ENCODE measurements at regions not wholly inside any gene's neighbourhood (a gene's known extent, or its start where the extent isn't known, plus 50 kb on each side); places are given as distances from the start of the nearest gene placed in this dataset.

GRCh38 chr5:143474616-143475015 lies 71.1 kb upstream of the NR3C1 start:
- H3K9me3 Mint-ChIP-seq, result peaks cover 0 to 4% (median 3%) of the 10 kb centered on the region in 7 donors
- DNase-seq, result no peak
- TF ChIP-seq, protein P1, sequence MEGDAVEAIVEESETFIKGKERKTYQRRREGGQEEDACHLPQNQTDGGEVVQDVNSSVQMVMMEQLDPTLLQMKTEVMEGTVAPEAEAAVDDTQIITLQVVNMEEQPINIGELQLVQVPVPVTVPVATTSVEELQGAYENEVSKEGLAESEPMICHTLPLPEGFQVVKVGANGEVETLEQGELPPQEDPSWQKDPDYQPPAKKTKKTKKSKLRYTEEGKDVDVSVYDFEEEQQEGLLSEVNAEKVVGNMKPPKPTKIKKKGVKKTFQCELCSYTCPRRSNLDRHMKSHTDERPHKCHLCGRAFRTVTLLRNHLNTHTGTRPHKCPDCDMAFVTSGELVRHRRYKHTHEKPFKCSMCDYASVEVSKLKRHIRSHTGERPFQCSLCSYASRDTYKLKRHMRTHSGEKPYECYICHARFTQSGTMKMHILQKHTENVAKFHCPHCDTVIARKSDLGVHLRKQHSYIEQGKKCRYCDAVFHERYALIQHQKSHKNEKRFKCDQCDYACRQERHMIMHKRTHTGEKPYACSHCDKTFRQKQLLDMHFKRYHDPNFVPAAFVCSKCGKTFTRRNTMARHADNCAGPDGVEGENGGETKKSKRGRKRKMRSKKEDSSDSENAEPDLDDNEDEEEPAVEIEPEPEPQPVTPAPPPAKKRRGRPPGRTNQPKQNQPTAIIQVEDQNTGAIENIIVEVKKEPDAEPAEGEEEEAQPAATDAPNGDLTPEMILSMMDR (IDR thresholded peaks at IDR 0.05), result no peak
- H3K4me3 Mint-ChIP-seq, result no peak overlapping the region
- no peak overlapping the region for H3K4me3 ChIP-seq (replicated peaks in 1 of 3; ENCODE audit: low read depth in 2 of 3, low read length in 3 of 3)
- no peaks in the 10 kb centered on the region for H3K36me3 ChIP-seq (replicated peaks in 1 of 2; ENCODE audit: control insufficient read depth in 1 of 2, insufficient read depth in 2 of 2, low read length in 2 of 2)
- no peak overlapping the region for H3K4me2 ChIP-seq (replicated peaks; ENCODE audit: extremely low read depth, low read length, poor library complexity, severe bottlenecking)
- no CpG with 5 or more reads among the region's 3 CpGs for WGBS (ENCODE audit: insufficient coverage)
- no peaks in the 10 kb centered on the region for H3K36me3 Mint-ChIP-seq
- H4K20me1 ChIP-seq (ENCODE audit: insufficient read depth, low read length), result no peaks in the 10 kb centered on the region
- intact Hi-C loops (cut with micrococcal nuclease), result no loop called here
- H3K27ac ChIP-seq (ENCODE audit: low read depth in 1 of 2, low read length in 2 of 2), result no peak overlapping the region
- no peaks in the 10 kb centered on the region for H3K9me3 ChIP-seq (replicated peaks in 1 of 2; ENCODE audit: control insufficient read depth in 1 of 2, insufficient read depth in 1 of 2, low read length in 2 of 2)
- peaks cover 0 to 2% (median 0%) of the 10 kb centered on the region in 3 donors for H3K27me3 Mint-ChIP-seq (ENCODE audit: low read depth in 3 of 3)
- H3K79me2 ChIP-seq (ENCODE audit: insufficient read depth, low read length), result no peaks in the 10 kb centered on the region
- no peak overlapping the region for H2AFZ ChIP-seq (ENCODE audit: insufficient read depth, low read depth, low read length, poor library complexity, severe bottlenecking)
- no peaks in the 10 kb centered on the region for H3K4me1 Mint-ChIP-seq
- no peaks in the 10 kb centered on the region for H3K27me3 ChIP-seq (ENCODE audit: control insufficient read depth in 2 of 2, insufficient read depth in 2 of 2, low read length in 2 of 2)
- no peak overlapping the region for H3K27ac Mint-ChIP-seq
- H3K9ac ChIP-seq (ENCODE audit: insufficient read depth, low read length, poor library complexity, severe bottlenecking), result no peak overlapping the region
- H3K4me1 ChIP-seq (ENCODE audit: control insufficient read depth in 1 of 2, insufficient read depth in 2 of 2, low read length in 2 of 2), result no peaks in the 10 kb centered on the region

- no peak overlapping the region for H3K9ac ChIP-seq (ENCODE audit: insufficient read depth, low read length, poor library complexity, severe bottlenecking)
- no peaks in the 10 kb centered on the region for H3K4me1 Mint-ChIP-seq
- H3K4me3 ChIP-seq (replicated peaks in 1 of 3; ENCODE audit: low read depth in 2 of 3, low read length in 3 of 3), result no peak overlapping the region
- no peaks in the 10 kb centered on the region for H3K36me3 ChIP-seq (replicated peaks in 1 of 2; ENCODE audit: control insufficient read depth in 1 of 2, insufficient read depth in 2 of 2, low read length in 2 of 2)
- H3K9me3 ChIP-seq (replicated peaks in 1 of 2; ENCODE audit: control insufficient read depth in 1 of 2, insufficient read depth in 1 of 2, low read length in 2 of 2), result no peaks in the 10 kb centered on the region
- H2AFZ ChIP-seq (ENCODE audit: insufficient read depth, low read depth, low read length, poor library complexity, severe bottlenecking), result no peak overlapping the region
- H3K27ac ChIP-seq (ENCODE audit: low read depth in 1 of 2, low read length in 2 of 2), result no peak overlapping the region
- no peaks in the 10 kb centered on the region for H3K79me2 ChIP-seq (ENCODE audit: insufficient read depth, low read length)
- WGBS (ENCODE audit: insufficient coverage), result 93% methylated on average over 2 of the region's 5 CpGs
- H3K4me3 Mint-ChIP-seq, result no peak overlapping the region
- peaks cover 0 to 2% (median 0%) of the 10 kb centered on the region in 3 donors for H3K27me3 Mint-ChIP-seq (ENCODE audit: low read depth in 3 of 3)
- H3K4me1 ChIP-seq (ENCODE audit: control insufficient read depth in 1 of 2, insufficient read depth in 2 of 2, low read length in 2 of 2), result no peaks in the 10 kb centered on the region
- DNase-seq, result no peak
- H4K20me1 ChIP-seq (ENCODE audit: insufficient read depth, low read length), result no peaks in the 10 kb centered on the region
- no peaks in the 10 kb centered on the region for H3K36me3 Mint-ChIP-seq
- no peak overlapping the region for H3K27ac Mint-ChIP-seq
- TF ChIP-seq, protein P1 (IDR thresholded peaks at IDR 0.05), result no peak
- H3K4me2 ChIP-seq (replicated peaks; ENCODE audit: extremely low read depth, low read length, poor library complexity, severe bottlenecking), result no peak overlapping the region
- no peaks in the 10 kb centered on the region for H3K27me3 ChIP-seq (ENCODE audit: control insufficient read depth in 2 of 2, insufficient read depth in 2 of 2, low read length in 2 of 2)
- intact Hi-C loops (cut with micrococcal nuclease), result no loop called here
- H3K9me3 Mint-ChIP-seq, result peaks cover 0 to 3% (median 1%) of the 10 kb centered on the region in 7 donors
Measured at GRCh38 chr5:143473481-143473880, 70.0 kb upstream of the NR3C1 start.
